LNCAP (cell line): ENCODE measurements at regions not wholly inside any gene's neighbourhood (a gene's known extent, or its start where the extent isn't known, plus 50 kb on each side); places are given as distances from the start of the nearest gene placed in this dataset.

Experiments used
- CTCF ChIP-seq: fragments of 450-650 bp; IDR thresholded peaks from 2 replicates; pipeline ENCODE4 v1.5.1; 2017; ENCODE audit warnings: mild to moderate bottlenecking

DNA sequence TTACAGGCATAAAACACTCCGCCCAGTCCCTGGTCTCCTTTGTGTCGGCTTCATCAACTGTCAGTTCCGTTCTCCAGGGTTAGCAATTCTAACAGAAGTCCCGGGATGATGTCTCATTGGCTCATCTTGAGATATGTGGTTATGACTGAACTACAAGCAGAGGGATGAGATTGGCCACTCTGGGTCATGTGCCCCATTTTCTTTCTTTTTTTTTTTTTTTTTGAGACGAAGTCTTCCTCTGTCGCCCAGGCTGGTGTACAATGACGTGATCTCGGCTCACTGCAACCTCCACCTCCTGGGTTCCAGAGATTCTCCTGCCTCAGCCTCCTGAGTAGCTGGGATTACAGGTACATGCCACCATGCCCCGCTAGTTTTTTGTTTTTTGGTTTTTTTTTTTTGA is 95.4 kb upstream of the MRI1 start:
- no peak for TF ChIP-seq CTCF

DNA sequence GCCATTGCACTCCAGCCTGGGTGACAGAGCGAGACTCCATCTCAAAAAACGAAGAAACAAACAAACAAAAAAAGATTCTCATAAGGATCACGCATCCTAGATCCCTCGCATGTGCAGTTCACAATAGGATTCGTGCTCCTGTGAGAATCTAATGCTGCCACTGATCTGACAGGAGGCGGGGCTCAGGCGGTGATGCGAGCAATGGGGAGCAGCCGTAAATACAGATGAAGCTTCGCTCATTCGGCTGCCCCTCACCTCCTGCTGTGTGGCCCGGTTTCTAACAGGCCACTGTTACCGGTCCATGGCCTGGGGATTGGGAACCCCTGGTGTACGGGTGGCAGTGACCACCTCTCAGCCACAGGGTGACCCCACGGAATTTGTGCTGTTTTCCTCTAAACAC is 98.2 kb upstream of the MRI1 start:
- TF ChIP-seq CTCF = no peak

GRCh38 chr19:13665125-13665905 is 99.0 kb upstream of the MRI1 start:
- TF ChIP-seq CTCF = no peak

DNA sequence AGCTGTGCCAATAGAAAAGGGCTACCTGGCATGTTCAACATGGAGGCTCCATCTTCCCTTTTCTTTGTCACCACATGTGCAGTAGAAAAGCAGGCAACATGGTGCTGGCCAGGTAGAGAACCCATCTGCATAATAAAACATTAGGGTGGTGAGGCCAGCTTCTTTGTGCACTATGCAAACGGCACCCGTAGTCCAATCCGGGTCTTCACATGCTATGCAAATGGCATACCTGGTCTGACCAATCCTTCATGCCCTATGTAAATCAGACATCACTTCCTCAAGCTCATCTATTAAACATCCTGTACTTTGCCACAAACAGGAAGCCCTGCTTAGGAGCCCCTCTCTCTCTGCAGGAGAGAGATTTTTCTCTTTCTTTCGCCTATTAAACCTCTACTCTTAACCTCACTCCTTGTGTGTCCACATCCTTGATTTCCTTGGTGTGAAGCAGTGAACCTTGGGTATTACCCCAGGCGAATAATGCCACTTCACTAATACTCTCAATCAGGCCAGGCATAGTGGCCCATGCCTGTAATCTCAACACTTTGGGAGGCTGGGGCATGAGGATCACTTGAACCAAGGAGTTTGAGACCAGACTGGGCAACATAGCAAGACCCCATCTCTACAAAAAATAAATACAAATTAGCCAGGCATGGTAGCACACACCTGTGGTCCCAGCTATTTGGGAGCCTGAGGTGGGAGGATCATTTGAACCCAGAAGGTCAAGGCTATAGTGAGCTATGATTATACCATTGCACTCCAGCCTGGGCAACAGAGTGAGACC is 111.3 kb upstream of the MRI1 start:
- TF ChIP-seq CTCF = no peak

DNA sequence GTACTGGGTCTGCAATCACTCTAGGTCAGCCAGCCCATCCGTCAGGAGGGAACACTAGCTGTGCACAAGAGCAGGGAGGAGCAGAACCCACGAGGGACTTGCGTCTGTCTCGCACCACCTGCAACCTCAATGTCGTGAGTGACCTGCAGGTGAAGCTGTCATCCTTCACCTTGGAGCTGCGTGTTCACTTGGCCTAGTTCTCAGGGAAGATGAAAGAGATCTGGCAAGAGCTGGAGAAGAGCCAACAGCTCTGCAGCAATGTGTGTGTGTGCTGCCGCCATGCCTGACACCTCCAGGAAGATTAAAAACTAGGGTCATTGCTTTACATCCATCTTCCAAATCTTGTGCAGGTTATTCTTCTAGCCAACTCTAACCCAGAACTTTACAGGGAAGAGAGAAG is 117.6 kb upstream of the MRI1 start:
- no peak for TF ChIP-seq CTCF

- TF ChIP-seq CTCF = no peak
Observed at GRCh38 chr19:13644645-13645044, 119.7 kb upstream of the MRI1 start.

DNA sequence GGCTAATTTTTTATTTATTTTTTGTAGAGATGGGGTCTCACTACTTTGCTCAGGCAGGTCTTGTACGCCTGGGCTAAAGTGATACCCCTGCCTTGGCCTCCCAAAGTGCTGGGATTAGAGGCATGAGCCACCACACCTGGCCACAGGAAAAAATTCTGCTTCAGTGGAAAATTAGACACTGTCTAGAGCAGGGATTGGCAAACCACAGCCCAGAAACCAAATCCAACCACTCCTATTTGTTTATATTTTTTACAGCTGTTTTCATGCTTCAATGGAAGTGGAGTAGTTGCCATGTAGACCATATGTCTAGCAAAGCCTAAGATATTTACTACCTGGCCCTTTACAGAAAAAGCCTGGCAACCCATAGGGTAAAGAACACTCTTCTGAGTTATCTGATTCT is 123.7 kb upstream of the MRI1 start:
- TF ChIP-seq CTCF = no peak
